SK-MEL-5 (cell line): ENCODE measurements at regions not wholly inside any gene's neighbourhood (a gene's known extent, or its start where the extent isn't known, plus 50 kb on each side); places are given as distances from the start of the nearest gene placed in this dataset.

Experiments
- DNase-seq: peaks from one replicate; pipeline ENCODE4 v3.0.0-alpha.2; 2016; ENCODE audit warnings: low read depth, low spot score
- in situ Hi-C: cut with HindIII; loops from 2 replicates; pipeline ENCODE4 v1.10.0; 2016; ENCODE audit warnings: low sequenced_read_pairs, high pct_unique_total_duplicates, low pct_unique_long_range_greater_than_20kb

DNA sequence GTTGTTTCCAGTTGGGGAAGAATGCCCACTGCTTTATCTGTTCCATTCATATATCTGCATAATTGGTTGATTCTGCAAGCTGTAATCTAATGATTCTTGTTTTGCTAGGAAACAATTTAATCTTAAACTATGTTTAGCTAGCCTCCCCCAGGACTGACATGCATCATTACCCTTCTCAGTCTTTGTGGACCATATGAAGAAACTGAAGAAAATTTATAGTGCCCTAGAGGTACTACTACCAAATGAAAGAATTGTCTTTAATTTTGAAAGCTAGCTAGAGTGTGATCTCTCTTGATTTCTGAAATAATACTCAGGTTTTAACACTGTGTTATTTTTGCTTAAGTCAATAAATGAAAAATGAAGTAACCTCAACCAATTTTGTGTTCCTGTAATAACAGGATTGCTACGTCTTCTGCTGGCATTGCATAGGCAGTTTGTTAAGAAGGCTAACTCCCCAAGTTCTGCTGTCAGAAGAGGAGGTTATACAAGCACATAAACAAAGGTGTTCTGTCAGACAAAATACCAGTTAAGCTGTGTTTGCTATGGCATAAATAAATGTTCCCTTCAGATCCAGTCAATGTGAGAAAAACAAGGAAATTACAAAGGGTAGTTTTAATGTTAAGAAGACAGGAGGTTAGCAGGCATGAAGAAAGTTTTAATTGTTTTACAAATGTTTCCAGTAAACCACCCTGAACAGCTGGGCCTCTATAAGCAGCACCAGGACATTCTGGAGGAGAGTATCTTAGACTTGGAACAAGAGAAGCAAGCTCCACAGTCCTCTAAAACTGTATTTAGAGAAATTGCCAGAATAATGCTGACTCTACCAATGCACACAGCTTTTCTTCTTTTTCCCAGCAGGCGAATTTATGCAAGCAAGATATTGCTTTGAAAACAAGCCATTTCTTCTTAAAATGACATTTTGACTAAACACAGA lies 90.3 kb upstream of the CTTNBP2 start:
- in situ Hi-C loops = no loop called here
- peak; percentile 48 for DNase-seq

DNA sequence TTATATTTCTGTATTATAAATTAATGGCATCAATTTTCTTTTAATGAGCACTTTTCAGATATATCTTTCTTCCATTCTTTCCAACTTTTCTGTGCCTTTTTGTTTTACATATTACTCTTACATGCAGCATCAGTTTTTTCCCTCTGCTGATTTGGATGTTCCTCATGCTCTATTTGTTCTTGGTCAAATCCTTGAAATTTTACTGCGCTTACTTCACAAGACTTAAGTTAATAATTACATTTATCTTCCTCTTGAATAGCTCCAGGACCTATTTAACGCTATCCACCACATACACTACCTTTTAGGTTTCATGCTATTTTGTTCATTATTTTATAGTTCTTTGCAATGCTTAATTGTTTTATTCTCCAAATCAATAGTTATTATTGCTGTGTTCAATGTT lies 97.6 kb upstream of the CTTNBP2 start:
- in situ Hi-C loops = no loop called here
- DNase-seq = no peak

DNA sequence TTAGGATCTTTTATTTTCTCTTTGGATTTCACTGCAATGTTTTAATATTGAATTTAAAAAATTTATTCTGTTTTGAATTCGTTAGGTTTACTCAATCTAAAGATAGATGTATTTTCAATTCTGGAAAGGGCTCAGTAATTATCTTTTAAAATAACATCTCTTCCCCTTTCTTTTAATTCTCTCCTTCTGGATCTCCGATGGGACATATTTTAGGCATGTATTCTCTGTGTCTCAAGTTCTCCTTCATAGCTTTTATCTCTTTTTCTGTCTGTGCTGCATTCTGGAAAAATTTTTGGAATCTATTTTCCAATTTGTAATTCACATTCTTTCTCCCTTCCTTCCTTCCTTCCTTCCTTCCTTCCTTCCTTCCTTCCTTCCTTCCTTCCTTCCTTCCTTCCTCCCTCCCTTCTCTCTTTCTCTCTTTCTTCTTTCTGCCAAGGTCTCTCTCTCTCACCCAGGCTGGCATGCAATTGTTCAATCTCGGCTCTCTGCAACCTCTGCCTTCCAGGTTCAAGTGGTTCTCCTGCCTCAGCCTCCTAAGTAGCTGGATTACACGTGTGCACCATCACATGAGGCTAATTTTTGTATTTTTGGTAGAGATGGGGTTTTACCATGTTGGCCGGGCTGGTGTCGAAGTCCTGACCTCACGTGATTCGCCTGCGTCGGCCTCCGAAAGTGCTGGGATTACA lies 98.5 kb upstream of the CTTNBP2 start:
- in situ Hi-C loops = no loop called here
- DNase-seq = no peak

DNA sequence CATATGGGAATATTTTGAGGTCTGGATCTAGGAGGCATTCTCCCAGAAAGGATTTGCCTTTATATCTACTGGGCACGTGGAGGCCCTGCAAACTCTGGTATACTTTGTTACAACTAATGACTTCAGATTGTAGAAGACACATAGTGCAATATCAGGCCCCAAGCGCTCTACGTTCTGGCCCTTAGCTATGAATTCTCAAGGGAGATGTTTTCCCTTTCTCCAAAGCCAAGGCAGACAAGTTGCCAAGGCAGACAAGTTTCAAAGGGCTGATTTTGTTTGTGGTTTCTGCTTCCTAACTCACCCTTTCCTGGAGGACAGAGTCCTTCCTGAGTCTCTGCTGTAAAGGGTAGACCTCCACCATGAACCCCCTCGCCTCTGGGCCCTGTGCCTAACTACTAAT lies 99.4 kb upstream of the CTTNBP2 start:
- in situ Hi-C loops = no loop called here
- DNase-seq = peak; percentile 46

DNA sequence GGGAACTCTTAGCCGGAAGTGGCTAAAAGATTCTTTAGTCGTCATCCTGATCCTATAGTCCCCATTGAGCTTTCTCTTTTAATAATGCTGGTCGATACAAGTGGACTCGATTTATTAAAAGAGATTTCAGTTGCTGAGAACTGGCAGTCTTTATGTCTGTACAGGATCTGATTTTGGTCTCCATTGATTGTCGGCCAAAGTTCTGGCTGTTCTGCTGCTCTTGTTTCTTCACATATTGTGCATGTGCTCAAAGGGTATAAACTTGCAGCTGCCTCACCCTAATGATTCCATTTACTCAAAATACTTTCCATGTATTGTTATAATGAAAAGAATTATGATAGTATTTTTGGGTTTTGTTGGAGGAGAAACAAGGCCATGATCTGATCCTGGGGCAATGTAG lies 100.7 kb upstream of the CTTNBP2 start:
- DNase-seq = no peak
- in situ Hi-C loops = no loop called here

DNA sequence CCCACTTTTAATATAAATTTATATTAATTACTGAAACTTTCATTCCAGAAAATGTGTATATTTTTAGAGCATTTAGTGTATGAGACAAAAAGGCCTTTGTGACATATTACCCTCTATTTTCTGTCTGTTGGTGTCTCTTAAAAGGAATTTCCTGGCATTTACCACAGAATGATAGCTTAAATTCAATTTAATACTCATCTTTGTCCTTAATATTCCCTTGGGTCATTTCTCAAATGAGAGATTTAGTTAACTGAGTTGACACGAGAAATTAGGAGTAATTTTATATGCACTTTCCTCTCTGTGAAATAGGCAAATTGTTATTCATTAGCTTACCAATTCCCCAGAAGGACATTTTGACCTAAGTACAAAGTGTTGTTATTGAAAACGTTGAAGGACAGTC lies 101.7 kb upstream of the CTTNBP2 start:
- DNase-seq = peak; percentile 19
- in situ Hi-C loops = no loop called here

DNA sequence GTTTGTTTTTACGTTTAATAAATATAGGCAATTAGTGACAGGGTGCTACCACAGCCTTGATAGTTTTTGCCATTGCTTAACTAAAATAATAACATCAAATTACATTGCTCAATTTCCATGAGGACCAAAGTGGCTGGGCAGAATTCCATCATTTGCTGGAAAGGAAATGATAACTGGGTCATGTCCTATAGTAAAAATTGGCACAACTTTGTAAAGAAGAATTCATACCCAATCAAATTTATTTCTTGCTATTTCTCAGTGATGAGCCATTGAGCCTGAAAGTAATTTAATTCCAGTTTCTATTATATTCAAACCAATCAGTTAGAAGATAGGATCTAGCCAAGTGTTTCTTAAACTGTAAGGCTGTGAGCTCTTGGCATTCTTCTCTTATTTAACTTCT lies 102.2 kb upstream of the CTTNBP2 start:
- DNase-seq = no peak
- in situ Hi-C loops = no loop called here

DNA sequence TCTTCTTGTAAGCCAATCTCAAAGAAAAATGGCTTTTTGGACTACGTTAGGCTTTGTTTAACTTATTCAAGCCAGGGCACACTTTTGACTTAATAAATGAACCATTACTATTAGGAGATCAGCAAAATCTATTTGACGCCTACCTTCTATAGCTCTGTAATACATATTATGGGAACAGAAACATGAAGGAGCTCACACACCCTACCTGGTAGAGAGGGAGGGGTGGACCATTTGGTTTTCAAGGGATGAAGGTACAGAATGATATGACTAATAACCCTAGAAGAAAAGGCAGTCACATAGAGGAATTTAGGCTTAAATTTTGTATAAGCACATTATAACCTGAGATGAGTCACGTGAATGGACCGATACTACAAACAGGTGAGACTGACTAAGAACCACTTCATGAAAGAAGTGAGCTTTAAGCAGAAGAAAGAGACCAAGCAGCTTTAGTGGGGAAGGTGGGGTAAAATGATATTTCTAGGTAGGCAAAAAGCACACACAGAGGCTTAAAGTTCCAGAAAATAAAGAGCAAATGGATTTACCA lies 106.8 kb upstream of the CTTNBP2 start:
- DNase-seq = no peak
- in situ Hi-C loops = no loop called here

DNA sequence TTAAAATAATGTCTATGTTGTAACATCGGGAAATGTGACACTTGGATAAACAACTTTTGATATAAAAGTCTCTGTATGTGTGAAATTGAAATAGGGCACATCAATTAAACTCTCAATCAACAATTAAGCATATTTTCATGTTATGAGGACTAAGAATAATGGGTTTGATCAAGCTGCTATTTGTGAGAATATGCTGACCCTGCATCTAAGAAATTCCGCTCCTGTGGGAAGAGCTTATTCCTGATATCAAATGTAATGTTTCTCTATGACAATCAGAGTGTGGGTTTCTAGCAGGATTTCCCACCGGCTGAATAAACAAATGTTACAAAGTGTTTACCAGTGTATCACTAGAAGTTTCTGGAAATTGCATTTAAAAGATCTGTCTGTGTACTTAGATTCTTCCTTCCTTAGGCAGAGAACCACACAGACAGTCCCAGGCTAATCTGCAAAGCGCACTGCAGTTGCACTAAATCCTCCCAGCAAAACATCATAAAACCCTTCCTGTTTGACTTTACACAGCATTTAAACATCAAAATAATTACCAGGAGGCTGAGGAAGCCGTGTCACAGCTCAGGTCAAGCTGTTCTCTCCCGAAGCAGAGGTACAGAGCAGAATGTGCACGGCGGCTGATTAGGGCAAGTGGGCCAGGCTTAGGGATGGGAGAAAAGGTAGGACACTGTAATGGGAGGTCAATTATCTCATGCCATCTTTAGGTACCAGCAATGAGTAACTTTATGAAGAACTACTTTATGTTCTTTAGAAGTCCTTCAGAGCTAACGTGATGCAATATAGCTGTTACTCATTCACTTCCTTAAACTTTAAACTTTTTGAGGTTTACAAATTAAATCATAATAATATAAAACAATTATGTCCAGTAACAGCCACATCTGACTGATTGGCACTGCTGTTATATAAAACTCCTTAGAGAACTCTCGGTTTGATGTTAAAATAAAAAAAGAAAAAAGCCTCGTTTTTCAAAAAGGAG lies 109.1 kb upstream of the CTTNBP2 start:
- in situ Hi-C loops = no loop called here

DNA sequence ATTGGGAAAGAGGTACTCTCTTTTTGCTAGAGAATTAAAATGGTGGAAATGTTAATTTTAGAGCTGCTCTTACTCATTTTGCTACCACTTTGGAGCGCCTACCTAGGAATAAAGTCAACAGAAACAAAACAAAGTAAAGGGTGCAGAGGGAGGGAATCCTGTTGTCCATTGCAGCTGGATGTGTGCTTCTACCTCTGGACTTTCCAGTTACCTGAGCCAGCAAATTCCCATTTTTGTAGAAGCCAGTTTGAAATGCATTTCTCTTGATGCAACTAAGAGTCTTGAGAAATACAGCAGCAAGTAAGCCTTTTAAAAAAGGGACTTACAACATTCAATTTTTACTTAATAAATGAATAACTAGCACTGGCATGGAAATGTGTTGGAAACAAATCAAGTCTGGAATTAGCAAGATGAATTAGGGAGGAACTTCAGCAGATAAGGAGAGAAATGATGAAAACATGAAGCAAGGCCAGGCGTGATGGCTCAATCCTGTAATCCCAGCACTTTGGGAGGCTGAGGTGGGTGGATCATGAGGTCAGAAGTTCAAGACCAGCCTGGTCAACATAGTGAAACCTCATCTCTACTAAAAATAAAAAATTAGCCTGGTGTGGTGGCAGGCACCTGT lies 113.5 kb upstream of the CTTNBP2 start:
- in situ Hi-C loops = no loop called here
- no peak for DNase-seq

More for the DNA sequence above, 109.1 kb upstream of the CTTNBP2 start:
- no peak for DNase-seq

DNA sequence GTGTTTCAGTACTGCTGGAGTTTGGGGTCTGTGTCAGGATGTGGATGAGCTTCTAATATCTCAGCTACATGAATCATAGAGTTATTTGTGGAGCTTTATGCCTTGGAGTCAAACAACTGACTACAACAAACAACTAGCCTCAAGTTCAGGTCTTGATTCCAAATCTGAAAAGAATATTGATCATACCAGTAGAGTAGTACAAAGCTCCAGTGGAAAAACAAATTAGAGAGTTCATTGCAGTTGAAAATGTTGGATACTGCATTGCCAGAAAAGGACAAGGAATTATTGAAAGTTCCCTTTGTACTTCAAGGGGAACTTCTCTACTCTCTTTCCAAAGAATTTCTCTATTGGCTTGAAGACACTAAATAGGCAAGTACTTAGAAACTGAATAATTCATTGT lies 117.6 kb upstream of the CTTNBP2 start:
- no peak for DNase-seq
- in situ Hi-C loops = no loop called here

DNA sequence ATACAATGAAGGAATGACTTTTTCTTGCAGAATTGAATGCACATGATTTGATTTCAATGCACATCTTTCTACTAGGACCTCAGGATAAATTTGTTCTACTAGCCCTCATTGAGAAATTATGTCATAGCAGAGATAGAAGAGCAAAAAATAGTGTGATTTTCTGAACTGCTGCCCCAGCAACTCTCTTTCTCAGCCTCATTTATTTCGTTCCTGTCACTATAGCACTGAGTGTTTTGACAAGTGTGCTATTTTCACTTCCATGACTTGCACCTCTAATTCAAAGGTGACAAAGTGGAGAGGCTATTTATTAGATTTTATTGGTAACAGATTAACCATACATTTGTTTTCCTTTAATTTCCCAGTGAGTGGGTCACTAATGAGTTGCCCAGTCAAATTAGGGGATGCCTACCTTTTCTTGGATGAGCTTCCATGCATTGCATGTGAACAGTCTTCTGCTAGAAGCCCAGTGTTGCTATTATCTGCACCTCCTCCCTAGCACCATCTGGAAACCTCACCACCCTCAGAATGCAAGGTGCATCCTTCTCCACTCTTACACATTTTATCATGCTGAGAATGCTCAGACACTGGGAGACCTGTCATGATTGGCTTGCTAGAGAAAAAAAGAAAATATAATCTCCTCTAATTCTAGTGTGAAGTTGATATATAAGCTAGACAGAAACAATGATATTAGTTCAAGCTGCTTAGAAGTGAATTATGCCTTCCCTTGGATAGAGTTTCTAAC lies 119.6 kb upstream of the CTTNBP2 start:
- DNase-seq = no peak
- in situ Hi-C loops = no loop called here

DNA sequence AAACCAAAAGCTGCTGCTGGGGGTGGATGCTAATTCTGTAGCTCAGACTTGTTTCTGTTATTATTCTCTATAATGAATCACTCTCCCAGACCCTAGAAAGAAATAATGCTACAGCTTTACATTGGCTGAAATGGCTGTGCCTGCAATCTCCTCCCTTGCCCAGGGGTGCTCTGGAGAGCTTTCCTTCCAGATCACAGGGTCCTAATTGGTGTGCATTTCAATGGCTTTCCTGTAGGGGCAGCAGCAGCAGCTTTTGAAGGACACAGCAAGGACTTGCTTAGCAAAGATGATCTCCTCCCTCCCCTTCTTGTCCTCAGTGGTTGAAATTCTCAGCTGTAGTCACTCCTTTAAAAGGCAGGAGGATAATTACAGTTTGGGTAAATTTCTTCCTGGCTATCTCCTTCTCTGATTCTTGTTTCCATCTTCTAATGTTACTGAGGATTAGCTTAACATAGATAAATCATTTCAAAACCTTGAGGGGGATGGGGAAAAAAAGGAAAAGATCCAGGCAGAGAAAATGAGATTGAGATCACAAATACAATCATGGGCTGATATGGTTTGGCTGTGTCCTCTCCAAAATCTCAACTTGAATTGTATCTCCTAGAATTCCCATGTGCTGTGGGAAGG lies 120.2 kb upstream of the CTTNBP2 start:
- peak; percentile 94 for DNase-seq
- in situ Hi-C loops = no loop called here

DNA sequence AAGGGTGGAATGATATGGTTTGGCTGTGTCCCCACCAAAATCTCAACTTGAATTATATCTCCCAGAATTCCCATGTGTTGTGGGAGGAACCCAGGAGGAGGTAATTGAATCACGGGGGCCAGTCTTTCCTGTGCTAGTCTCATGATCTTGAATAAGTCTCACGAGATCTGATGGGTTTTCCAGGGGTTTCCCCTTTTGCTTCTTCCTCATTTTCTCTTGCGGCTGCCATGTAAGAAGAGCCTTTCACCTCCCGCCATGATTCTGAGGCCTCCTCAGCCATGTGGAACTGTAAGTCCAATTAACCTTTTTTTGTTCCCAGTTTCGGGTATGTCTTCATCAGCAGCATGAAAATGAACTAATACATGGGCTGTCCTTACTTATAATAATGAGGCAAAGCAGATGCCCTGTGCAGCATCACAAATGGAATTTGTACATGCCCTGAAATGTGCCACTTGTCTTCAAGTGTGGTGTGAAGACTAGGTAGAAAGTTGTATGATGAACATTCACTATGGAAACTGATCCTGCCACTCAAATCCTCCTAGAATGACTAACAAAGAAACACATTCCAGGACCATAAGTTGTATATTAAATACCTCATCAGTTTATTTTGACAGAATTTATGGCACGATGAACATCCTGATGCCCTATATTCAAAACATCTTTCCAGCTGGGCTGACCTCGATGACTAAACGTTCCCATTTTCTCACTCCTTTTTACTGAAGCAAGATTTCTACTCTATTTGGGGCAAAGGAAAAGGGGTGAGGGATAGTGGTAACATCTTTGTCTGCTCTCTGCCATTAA lies 122.8 kb upstream of the CTTNBP2 start:
- DNase-seq = no peak
- in situ Hi-C loops = no loop called here
